Astrocyte of the spinal cord (primary cell): ENCODE measurements at regions not wholly inside any gene's neighbourhood (a gene's known extent, or its start where the extent isn't known, plus 50 kb on each side); places are given as distances from the start of the nearest gene placed in this dataset.

Experiments used
- DNase-seq: peaks from one replicate; pipeline ENCODE4 v3.0.0; 2011; ENCODE audit warnings: low read depth, low spot score
- H3K4me3 ChIP-seq: 2 replicates; pipeline ENCODE4 v1.5.1; 2011; ENCODE audit warnings: low read depth, mild to moderate bottlenecking, low read length, moderate library complexity
- in situ Hi-C: cut with HindIII; loops from 2 replicates; pipeline ENCODE4 v1.10.0; 2017; ENCODE audit warnings: low sequenced_read_pairs
- TF ChIP-seq, protein P1 (sequence below): IDR thresholded peaks from 2 replicates; pipeline ENCODE4 v1.5.1; 2012; ENCODE audit warnings: low read depth, mild to moderate bottlenecking, low read length, inconsistent platforms

DNA sequence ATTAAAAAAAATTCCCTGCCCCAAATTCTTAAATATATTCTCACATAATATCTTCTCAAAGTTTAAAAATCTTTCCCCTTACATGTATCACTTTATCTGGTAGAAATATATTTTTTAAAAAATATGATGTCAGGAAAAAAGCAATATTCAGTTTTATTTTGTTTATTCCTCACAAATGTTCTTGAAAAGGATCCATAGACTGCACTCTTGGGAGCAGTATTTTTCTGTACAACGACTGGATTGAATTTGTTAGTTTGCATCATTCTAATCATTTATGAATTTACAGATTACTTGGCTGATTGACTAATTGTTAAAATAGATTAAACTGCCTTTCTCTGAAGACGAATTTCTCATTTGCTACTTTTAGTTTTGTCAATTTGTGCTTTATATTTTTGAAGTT is 468.1 kb upstream of the NOVA1 start:
- TF ChIP-seq, protein P1, sequence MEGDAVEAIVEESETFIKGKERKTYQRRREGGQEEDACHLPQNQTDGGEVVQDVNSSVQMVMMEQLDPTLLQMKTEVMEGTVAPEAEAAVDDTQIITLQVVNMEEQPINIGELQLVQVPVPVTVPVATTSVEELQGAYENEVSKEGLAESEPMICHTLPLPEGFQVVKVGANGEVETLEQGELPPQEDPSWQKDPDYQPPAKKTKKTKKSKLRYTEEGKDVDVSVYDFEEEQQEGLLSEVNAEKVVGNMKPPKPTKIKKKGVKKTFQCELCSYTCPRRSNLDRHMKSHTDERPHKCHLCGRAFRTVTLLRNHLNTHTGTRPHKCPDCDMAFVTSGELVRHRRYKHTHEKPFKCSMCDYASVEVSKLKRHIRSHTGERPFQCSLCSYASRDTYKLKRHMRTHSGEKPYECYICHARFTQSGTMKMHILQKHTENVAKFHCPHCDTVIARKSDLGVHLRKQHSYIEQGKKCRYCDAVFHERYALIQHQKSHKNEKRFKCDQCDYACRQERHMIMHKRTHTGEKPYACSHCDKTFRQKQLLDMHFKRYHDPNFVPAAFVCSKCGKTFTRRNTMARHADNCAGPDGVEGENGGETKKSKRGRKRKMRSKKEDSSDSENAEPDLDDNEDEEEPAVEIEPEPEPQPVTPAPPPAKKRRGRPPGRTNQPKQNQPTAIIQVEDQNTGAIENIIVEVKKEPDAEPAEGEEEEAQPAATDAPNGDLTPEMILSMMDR = no peak
- no peak for DNase-seq
- no peak overlapping the region for H3K4me3 ChIP-seq
- in situ Hi-C loops = no loop called here

DNA sequence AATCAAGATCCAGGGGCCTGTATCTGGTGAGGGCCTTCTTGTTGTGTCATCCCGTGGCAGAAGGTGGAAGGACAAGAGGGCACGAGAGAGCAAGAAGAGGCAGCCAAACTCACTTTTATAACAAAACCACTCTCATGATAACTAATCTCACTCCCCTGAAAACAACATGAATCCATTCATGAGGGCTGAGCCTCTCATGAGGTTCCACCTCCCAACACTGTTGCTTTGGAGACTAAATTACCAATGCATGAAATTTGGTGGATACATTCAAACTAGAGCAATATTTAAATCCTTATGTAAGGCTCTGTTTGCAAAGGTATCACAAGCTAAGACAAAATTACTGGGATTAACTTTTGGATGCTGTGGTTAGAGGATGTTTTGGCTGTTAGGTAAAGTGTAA is 470.1 kb upstream of the NOVA1 start:
- in situ Hi-C loops = no loop called here
- no peak overlapping the region for H3K4me3 ChIP-seq
- TF ChIP-seq, protein P1 = no peak
- no peak for DNase-seq

DNA sequence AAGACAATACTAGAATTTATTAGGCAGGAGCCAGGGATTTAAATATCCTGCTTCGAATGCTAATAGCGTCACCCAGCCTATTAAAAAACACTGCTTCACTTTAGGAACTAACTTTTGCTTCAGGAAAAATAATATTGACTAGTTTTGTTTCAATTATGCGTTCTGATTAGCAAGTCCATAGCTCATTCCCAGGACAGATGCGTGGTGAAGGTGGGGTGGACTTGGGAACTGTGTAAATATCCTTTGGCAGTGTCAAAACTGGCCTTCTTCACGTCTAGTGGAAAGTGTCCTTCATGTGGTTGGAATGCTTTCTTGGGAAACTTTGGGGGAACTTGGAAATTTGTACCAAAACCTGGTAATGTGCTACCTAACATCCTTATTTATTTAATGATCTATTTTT is 474.8 kb upstream of the NOVA1 start:
- TF ChIP-seq, protein P1 = no peak
- H3K4me3 ChIP-seq = no peak overlapping the region

DNA sequence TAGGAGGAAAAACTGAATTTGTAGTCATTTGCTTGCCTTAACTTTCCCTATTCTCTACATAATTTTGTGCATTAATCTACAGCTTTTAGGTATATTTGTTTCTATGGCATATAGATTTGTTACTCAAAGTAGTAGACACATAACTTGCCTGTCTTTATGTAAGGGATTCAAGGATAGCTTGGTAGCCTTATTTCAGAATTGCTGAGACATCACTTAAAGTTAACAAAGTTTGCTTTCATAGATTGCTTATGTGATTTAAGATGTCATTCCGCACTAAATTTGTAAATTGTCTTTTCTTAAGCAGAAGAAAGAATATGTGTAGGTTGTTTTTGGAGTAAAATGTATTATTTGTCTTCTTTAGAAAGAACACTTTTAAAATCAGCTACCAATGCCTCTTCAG is 477.7 kb upstream of the NOVA1 start:
- in situ Hi-C loops = no loop called here
- TF ChIP-seq, protein P1 = no peak
- DNase-seq = no peak
- H3K4me3 ChIP-seq = no peak overlapping the region

More for the DNA sequence above, 474.8 kb upstream of the NOVA1 start:
- DNase-seq = no peak
- in situ Hi-C loops = no loop called here

DNA sequence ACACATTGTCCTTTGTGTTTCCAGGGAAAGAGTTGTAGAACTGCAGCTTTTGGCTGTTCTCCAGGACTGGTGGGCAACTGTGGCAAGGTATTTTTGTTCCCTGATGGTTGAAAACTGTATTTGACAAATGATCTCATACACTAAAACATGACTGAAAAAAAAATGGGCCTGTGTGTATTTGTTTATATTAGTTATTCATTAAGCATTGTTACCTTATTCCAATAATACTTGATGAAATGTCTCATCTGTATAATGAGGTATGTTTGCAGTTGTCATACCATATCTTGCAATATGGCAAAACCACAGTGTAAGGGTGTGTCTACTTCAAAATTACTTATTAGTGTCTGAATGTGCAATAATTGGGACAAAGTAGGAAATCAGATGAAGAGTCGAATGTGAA is 479.4 kb upstream of the NOVA1 start:
- TF ChIP-seq, protein P1 = no peak

DNA sequence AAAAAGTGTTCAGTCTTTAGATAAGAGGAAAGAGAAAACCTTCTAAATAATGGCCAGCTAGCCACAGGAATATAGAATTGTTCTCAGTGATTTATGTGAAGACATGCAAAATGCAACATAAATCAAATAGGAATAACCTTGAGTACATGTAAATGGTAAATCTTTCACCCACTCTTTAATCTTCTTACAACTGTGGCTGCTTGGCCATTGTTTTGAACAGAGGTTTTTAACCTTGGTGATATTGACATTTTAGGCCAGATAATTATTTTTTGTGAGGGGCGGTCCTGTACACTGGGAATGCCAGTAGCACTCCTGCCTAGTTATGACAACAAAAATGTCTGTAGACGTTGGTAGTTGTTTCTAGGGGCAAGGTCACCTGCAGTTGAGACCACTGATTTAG is 479.9 kb upstream of the NOVA1 start:
- TF ChIP-seq, protein P1 = no peak
- H3K4me3 ChIP-seq = no peak overlapping the region
- in situ Hi-C loops = no loop called here
- no peak for DNase-seq

More for the DNA sequence above, 479.4 kb upstream of the NOVA1 start:
- no peak for DNase-seq
- no peak overlapping the region for H3K4me3 ChIP-seq
- in situ Hi-C loops = no loop called here

DNA sequence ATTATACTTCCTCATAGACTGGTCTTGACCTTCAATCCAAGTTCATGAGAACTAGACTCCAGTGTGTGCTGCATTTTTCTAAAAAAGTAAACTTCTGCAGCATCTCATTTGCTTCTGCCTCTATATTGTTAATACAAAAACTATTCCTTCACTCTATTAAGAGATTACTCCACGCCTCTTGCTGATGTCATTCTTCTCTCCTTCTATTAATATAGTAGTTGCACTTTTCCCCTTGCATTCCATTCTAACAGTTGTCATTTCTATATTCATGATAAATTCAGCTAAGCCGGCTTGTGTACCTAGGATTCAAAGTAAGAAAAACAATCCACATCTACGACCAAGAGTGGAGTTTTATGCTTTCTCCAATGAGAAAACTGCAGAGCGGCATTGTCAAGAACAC is 480.4 kb upstream of the NOVA1 start:
- in situ Hi-C loops = no loop called here
- H3K4me3 ChIP-seq = no peak overlapping the region
- TF ChIP-seq, protein P1 = no peak
- DNase-seq = no peak
